Left ventricle myocardium inferior (tissue), 1 donor: ENCODE measurements at regions not wholly inside any gene's neighbourhood (a gene's known extent, or its start where the extent isn't known, plus 50 kb on each side); places are given as distances from the start of the nearest gene placed in this dataset.

Experiments used
- DNase-seq: peaks from one replicate; pipeline ENCODE4 v3.0.0-alpha.2; 2020
- H3K27ac ChIP-seq: fragments of 200-600 bp; replicated peaks from 2 replicates; pipeline ENCODE4 v1.8.0; 2021
- H3K27me3 ChIP-seq: fragments of 200-600 bp; 2 replicates; pipeline ENCODE4 v1.8.0; 2021; ENCODE audit warnings: low read depth
- H3K36me3 ChIP-seq: fragments of 200-600 bp; 2 replicates; pipeline ENCODE4 v1.8.0; 2021
- H3K4me1 ChIP-seq: fragments of 200-600 bp; 2 replicates; pipeline ENCODE4 v1.8.0; 2021
- H3K4me3 ChIP-seq: fragments of 200-600 bp; 2 replicates; pipeline ENCODE4 v1.8.0; 2021; ENCODE audit warnings: mild to moderate bottlenecking, moderate library complexity
- H3K9me3 ChIP-seq: fragments of 200-600 bp; replicated peaks from 2 replicates; pipeline ENCODE4 v1.8.0; 2021
- CTCF ChIP-seq: fragments of 200-600 bp; IDR thresholded peaks from 2 replicates; pipeline ENCODE4 v1.8.0; 2021; ENCODE audit warnings: antibody characterized with exemption, mild to moderate bottlenecking, borderline replicate concordance
- intact Hi-C: fragments of 100-400 bp; cut with micrococcal nuclease; formaldehyde crosslinking; loops from one replicate; pipeline ENCODE4 v1.11.0; 2022
- donor health status: DM: no; HTN: yes; CAD: no; lungs with severe emphysema.

- H3K36me3 ChIP-seq: no peaks in the 10 kb centered on the region
- intact Hi-C loops: no loop called here
- no peak for DNase-seq
- no peak for TF ChIP-seq CTCF
- H3K27ac ChIP-seq: no peak overlapping the region
- H3K9me3 ChIP-seq: no peaks in the 10 kb centered on the region
- H3K27me3 ChIP-seq: no peaks in the 10 kb centered on the region
- H3K4me1 ChIP-seq: peaks cover 5% of the 10 kb centered on the region
- no peak overlapping the region for H3K4me3 ChIP-seq
Observed at GRCh38 chr4:38539501-38539900, 124.5 kb upstream of the KLF3 start.

GRCh38 chr4:38547052-38547451 is 116.9 kb upstream of the KLF3 start:
- intact Hi-C loops: no loop called here

GRCh38 chr4:38548256-38548655 is 115.7 kb upstream of the KLF3 start:
- H3K9me3 ChIP-seq: no peaks in the 10 kb centered on the region
- TF ChIP-seq CTCF: no peak
- H3K4me3 ChIP-seq: no peak overlapping the region
- no peak overlapping the region for H3K27ac ChIP-seq
- no peaks in the 10 kb centered on the region for H3K36me3 ChIP-seq
- DNase-seq: no peak
- no peaks in the 10 kb centered on the region for H3K27me3 ChIP-seq
- no peaks in the 10 kb centered on the region for H3K4me1 ChIP-seq
- intact Hi-C loops: no loop called here

More at GRCh38 chr4:38547052-38547451, 116.9 kb upstream of the KLF3 start:
- H3K4me1 ChIP-seq: no peaks in the 10 kb centered on the region
- no peak for DNase-seq
- TF ChIP-seq CTCF: no peak
- H3K4me3 ChIP-seq: no peak overlapping the region
- no peaks in the 10 kb centered on the region for H3K36me3 ChIP-seq
- H3K9me3 ChIP-seq: no peaks in the 10 kb centered on the region
- no peak overlapping the region for H3K27ac ChIP-seq
- no peaks in the 10 kb centered on the region for H3K27me3 ChIP-seq

- Histone ChIP-seq H3K9me3 (peaks cover 16% of the 10 kb centered on the region), H3K4me3 (no peak overlapping the region), H3K27ac (no peak overlapping the region), H3K4me1 (peaks cover 24% of the 10 kb centered on the region), H3K27me3 (no peaks in the 10 kb centered on the region), H3K36me3 (no peaks in the 10 kb centered on the region)
- no peak for DNase-seq
- intact Hi-C loops: no loop called here
- no peak for TF ChIP-seq CTCF
Observed at GRCh38 chr4:38559374-38559773, 104.6 kb upstream of the KLF3 start.

GRCh38 chr4:38560340-38560739 is 103.7 kb upstream of the KLF3 start:
- no peak for DNase-seq
- peaks cover 32% of the 10 kb centered on the region for H3K4me1 ChIP-seq
- no peak for TF ChIP-seq CTCF
- intact Hi-C loops: no loop called here
- no peak overlapping the region for H3K27ac ChIP-seq
- no peak overlapping the region for H3K4me3 ChIP-seq
- H3K36me3 ChIP-seq: no peaks in the 10 kb centered on the region
- no peaks in the 10 kb centered on the region for H3K27me3 ChIP-seq
- peaks cover 8% of the 10 kb centered on the region for H3K9me3 ChIP-seq
